Stomach (tissue), 4 donors: ENCODE measurements at regions not wholly inside any gene's neighbourhood (a gene's known extent, or its start where the extent isn't known, plus 50 kb on each side); places are given as distances from the start of the nearest gene placed in this dataset.

Source experiments
- CTCF ChIP-seq, 7 experiments: fragments of 450-650 bp in 4 of 7; fragments of 200-600 bp in 3 of 7; sonication (generic) in 3 of 7; IDR thresholded peaks; one replicate each; pipeline ENCODE4 v1.5.1; 2016 to 2019; ENCODE audit warnings: antibody characterized with exemption in 7 of 7, control low read depth in 2 of 7, mild to moderate bottlenecking in 1 of 7
- POLR2AphosphoS5 ChIP-seq, 3 donors: sonication (generic); formaldehyde crosslinking; IDR thresholded peaks; one replicate each; pipeline ENCODE4 v1.6.1; 2016; ENCODE audit warnings: antibody characterized with exemption in 3 of 3

- TF ChIP-seq CTCF (IDR thresholded peaks at IDR 0.05) (no peak), POLR2AphosphoS5 (IDR thresholded peaks at IDR 0.05) (no peak)
Measured at GRCh38 chr6:68052234-68052633, 582.8 kb upstream of the ADGRB3 start.
